Activated CD4-positive, alpha-beta T cell treated with anti-CD3 and anti-CD28 coated beads, Interleukin-2, amount 50 U/mL, for 16 hours (primary cell): ENCODE measurements at regions not wholly inside any gene's neighbourhood (a gene's known extent, or its start where the extent isn't known, plus 50 kb on each side); places are given as distances from the start of the nearest gene placed in this dataset.

Source experiments
- DNase-seq: peaks from one replicate; pipeline ENCODE4 v3.0.0-alpha.2; 2020

DNA sequence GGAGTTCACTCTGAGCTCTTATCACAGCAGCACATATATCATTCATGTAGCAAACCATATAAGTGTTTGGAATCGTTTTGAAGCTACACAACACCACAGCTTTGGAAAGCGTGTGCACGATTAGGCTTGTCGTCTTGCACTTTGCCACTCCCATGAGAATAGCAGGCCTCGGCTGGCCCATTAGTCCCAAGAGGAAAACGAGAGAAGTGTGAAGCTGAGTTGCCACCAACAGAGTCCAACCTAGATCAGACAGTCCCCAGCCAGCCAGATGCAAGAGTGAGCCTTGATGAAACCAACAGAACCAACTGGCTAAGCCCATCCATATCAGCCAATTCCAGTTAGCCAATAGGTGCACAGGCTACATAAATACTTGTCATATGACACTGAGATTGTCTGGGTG lies 238.4 kb downstream of the C1orf94 start:
- DNase-seq, result no peak

DNA sequence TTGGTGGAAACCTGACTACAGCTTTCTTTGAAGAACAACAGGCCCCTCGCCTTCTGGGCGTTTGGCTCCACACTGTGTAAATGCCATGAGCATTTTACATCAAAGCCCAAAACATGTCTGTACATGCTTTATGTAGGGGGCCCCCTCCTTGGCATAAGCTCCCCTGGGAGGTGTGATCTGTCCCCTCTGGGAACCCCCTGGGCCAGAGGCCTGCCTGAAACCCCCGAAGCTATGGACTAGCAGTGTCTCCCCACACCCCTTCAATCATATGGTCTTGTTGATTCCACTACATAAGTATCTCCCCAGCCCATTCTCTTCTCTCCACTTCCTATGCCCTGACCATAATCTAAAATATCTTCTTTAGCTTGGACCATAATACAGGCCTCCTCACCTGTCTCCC lies 241.5 kb downstream of the C1orf94 start:
- no peak for DNase-seq

DNA sequence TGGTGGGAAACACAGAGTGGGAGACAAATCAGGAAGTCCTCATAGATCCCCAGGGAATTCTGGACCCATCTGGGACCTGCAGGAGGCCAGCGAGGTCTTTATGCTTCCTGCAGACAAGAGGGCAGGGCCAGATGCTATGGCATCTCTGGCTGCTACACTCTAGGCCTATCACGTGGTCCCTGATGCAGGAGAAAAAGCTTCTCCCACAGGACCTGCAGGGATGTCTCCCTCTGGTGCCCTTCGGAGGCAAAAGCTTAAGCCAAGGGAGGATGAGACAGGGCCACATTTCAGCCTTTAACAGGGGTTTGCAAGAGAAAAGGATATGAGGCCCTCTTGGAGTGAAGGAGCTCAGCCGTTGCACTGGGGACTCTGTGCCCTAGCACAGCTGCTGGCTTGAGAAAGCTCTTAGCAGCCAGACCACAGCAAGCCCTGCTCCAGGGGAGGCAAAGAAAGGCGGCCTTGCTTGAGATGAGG lies 243.0 kb downstream of the C1orf94 start:
- no peak for DNase-seq

DNA sequence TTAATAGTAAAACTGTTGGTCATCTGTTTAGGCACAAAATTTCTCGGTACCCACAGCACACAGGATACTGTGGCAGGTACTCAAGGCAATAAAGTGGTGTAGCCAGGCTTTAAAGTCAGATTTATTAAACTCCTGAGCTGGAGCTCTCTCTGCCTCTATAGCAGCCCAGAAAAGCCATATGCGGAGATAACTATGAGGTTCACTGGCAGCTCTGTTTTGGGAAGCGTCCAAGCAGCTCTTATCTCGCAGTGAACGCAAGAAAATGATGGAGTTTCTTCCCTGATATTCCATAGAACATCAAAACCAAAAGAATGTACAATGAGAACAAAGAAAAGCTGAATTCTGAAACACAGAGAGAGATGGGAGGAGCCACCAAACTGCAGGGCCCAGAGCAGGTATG lies 248.3 kb downstream of the C1orf94 start:
- DNase-seq, result no peak

DNA sequence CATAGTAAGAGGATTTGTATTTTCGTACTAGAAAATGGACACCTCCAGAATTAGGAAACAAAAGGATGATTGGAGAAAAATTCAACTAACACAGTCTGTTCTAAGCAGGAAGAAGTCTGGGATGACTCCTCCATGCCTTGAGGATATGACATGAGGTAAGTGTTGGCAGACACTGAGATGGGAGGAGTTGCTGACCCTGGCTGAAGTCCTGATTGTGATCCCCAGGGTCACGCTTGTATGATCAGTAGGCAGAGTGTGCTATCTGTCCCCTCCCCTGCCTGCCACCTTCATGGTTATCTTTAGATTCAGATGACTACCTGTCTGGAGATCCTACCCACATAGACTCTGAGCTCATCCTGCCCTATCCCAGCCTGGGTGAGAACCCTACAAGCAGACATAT lies 249.1 kb downstream of the C1orf94 start:
- no peak for DNase-seq

DNA sequence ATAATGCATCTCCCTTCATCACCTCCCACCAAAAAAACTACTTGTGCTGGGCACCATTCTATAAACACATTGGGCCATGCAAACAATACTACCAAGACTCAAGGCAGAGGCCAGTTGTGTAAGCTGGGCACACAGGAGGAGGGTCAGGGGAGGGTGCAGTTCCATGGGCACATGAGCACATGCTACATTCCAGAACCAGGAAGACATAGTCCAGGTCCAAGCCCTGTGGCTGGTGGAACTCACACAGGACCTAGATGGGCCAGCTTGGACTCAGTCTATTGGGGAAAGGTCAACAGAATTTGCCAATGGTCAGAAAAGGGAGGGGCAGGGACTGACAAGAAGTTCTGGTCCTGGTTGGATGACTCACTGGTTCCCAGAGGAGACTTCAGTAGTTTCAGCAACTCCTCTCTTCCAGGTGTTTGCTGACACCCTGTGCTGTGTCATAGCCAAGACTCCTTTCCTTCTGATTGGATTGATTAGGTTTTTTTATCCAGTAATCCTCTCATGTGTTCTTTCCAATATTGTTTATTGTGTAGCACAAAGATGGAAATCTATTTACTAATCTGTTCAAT lies 249.7 kb downstream of the C1orf94 start:
- no peak for DNase-seq

DNA sequence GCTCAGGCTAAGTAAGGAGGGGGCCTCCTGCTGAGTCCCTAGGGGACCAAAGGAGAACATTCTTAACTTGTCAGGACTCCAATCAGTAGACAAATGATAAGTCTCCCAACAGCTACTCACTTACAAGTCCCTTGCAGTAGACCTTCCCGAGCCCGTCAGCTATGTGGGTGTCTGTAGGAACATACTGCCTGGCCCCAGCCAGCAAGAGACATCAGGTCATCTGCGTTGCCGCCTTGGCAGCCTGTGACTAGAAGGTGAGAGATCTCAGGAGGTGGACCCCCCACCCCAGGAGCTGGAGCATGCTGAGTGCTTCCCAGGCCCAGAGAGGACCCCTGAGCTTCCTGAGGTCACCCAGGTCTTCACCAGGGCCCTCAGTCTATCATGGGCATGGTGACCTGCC lies 250.5 kb downstream of the C1orf94 start:
- DNase-seq, result no peak

DNA sequence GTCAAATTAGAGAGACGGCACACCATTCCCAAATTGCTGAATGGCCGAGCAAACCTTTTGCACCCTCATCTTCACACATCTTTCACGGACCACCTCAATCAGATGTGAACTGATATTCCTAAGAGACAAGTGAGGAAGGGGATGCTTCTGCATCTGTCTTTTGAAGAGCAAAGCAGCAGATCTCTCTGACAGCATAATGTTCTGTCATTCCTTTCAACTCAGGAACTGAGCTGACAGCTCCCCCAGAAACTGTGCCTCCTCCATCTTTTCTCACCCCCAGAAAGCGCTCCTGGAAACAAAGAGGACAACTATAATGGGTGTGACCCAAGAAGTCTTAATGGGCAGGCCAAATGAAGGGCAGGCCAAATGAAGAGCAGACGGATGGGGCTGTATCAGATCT lies 256.4 kb downstream of the C1orf94 start:
- no peak for DNase-seq

DNA sequence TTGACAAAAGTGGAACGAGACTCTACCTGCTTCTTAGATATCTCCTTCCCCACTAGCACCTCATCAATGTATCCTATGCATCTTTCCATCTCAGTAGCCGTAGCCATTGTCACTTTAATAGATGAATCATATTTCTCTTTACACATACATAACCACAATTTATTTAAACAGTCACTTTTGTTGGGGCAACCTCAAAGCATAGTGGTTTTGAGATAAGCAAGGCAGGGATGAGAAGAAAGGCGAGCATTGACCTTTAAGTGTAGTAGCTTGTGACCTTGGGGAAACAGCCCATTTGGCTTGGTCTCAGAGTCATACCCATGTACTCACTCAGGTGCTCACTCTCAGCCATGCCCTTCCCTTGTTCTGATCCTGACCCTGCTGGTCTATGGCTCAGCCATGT lies 260.1 kb downstream of the C1orf94 start:
- DNase-seq, result no peak

DNA sequence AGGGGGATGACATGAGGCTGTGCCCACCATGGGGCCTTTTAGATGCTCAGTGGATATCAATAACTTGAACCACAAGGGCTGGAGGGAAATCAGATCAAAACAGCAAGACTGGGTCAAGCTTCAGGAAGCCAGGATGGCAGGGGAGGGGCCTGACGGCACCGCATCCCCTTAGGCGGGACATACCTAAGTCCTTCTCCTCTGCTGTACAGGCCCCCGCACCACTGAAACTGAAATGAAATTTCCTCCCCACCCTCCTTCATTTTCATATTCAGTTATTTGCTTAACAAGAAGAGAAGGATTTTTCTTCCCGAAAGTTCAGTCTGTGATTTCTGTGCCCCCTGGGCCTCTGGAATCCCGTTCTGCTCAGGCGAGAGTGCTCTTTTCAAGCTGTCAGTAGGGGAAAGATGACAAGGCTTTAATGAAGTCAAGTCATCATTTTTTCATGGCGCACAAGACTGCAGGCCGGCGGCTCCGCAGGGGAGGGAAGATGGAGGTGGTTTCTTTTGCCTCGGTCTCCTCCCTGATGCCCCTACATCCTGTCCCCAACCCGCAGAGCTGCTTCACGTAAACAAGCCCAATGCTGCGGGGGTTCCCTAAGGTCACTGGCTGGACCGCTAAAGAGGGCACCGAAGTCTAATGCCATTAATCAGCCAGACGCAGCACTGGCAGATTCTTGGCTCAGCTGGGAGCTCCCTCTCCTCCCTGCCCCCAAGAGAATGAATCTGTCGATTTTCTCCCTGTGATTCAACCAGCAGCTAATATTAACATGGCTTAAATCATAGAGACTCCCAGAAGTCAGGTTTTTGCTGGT lies 264.8 kb downstream of the C1orf94 start:
- no peak for DNase-seq

DNA sequence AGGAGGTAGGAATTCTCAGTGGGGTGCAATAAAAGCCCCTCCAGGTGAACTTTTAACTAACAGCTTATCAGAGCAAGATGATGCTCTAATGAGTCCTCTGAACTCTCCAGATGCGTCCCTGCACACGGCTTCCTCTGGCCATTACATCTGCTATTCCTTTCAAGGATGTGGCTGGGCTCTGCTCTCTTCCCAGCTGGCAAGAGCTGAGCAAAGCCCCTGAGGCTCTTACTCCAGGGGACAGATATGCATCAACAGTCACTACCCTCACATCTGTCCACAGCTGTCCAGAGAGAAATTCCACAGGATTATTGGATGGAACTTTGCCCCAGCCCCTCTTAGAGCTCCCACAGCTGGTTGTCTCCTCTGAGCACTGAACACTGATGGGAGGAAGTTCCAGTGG lies 267.8 kb downstream of the C1orf94 start:
- DNase-seq, result no peak

DNA sequence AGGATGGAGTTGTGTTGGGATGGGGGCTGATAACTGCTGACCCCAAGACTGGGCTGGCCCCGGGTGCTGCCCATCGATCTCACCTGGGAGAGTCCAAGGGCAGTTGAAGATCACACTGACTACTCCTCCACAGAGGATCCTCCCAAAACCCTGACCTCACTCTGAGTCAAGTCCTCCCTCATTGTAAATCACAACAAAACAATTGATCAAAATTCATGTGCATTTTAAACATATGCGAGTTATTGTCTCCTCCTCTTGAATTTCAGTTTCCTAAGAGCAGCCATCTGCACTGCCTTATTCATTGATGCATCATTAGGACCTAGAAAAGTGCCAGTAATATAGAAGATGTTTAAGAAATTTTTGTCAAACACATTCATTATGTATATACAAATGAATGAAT lies 273.6 kb downstream of the C1orf94 start:
- no peak for DNase-seq

DNA sequence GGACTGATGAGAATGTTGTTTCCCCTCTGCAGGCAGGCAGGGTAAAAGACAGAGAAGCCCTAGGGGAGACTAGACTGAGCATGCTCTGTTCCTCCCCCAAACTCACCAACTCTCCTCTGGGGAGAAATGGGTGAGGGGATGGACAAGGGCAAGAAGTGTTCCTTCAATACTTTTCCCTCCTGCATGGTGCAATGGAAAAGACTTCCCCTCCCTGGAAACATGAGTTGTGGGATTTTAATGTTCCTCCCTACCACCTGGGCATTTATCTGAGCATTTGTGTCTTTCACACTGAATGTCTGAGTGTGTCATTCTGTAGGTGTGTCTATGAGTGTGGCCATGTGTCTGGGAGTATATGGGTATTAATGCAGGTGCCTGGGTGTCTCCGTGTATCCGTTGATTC lies 275.7 kb downstream of the C1orf94 start:
- no peak for DNase-seq

DNA sequence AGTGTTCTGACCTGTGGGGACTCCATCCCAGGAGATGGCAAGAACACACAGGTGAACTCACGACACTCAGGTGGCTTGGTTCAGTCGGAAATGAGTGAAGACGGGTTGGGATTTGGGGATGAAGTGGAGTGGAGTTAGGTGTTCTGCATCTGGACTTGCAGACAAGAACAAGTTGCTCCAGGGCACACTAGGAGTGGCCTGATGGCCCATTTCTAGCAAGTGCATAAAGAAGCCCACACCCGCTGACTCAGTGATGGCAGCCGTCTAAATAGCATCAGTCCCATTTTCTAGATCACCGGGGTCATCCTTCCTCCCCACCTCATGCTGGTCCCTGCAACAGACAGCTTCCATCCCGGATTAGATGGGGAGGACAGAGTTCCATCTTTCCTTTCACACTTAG lies 278.4 kb downstream of the C1orf94 start:
- no peak for DNase-seq

DNA sequence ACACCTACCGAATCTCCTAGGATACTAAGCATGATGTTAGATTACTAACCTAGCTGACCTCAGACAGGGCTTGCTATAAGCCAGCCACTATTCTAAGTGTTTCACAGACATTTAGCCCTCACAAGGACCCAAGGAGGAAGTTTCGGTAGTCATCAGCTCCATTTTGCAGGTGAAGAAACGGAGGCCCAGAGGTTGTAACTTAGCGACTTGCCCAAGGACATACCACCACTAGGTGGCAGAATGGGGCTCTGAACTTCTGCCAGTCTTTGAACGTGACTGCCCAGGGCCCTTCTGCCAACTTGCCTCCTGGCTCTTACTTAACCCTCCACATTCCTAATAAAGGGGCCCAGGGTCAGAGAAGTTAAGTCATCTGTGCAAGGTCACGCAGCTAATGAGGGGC lies 283.5 kb downstream of the C1orf94 start:
- DNase-seq, result peak; percentile 59

DNA sequence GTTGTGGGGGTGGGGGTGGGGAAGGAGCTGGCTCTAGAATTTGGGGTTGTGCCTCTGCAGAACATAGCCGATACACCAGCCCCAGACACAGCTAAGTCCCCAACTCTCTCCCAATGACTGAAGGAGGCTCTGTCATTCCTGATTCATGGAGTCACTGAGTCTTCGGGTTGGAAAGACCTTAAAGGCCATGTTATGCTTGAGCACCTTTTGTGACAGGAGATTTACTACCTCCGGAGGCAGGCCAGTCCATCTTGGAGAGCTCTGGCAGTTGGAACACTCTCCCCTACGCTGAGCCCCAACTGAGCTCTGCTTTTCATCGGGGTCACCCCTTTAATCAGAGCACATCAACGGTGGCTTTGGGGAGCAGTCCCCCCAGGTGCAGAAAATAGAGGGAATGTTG lies 284.4 kb upstream of the GJB5 start:
- no peak for DNase-seq

DNA sequence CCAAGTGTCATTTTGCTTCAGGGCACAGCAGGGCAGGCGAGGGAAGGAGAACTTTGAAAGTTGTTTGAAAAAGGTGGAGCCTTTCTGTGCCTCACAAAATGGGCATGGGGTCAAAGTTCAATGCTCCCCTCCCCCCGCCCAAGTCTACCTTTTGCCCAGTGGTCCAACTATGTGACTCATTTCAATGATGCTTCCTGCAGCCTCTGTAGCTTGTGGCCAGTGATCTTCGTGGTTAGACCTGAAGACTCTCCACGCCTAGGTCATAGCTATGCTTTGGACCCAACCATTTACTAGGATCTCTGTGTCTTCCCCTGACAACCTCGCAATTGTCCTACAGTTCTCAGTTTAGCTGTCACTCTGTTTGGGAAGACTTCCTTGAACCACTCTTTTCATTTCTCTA lies 280.3 kb upstream of the GJB5 start:
- DNase-seq, result no peak

DNA sequence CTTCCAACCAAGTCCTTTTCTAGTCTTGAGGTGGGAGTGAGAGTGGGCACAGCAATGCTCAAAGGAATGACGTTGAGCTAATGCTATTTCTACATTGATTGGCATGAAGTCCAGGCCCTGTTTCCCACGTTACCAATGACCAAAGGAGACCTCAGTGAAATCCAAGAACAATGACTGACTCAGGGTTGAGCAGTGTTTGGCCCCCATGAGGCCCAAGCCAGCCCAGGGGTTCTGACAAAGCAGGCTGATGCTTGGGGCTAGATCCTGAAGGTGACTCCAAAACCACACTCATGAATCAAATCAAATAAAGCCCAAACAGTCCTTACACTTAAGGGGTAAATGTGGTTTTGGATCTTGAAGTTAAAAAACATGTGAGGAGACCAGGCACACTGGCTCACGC lies 278.5 kb upstream of the GJB5 start:
- DNase-seq, result no peak

DNA sequence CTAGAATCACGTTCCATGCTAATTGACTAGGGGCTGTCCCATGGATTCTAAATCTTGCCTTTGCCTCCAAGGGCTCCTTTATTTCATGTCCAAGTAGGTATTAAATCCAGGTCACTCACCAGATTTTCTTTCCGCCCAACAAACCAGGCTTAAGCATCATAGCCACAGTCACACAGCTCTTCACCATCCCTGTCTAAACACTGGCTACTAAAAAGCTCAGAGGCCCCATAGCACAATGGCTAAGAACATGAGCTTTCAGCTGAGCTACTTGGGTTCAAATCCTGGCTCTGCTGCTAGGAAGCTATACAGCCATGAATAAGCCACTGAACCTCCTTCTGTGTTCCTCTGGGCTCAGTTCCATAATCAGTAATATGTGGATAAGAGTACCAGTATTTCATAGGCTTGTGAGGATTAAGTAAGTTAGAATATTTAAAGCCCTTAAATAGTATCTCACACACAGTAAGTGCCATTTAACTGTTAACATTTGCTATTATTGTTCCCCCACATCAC lies 277.2 kb upstream of the GJB5 start:
- DNase-seq, result no peak

DNA sequence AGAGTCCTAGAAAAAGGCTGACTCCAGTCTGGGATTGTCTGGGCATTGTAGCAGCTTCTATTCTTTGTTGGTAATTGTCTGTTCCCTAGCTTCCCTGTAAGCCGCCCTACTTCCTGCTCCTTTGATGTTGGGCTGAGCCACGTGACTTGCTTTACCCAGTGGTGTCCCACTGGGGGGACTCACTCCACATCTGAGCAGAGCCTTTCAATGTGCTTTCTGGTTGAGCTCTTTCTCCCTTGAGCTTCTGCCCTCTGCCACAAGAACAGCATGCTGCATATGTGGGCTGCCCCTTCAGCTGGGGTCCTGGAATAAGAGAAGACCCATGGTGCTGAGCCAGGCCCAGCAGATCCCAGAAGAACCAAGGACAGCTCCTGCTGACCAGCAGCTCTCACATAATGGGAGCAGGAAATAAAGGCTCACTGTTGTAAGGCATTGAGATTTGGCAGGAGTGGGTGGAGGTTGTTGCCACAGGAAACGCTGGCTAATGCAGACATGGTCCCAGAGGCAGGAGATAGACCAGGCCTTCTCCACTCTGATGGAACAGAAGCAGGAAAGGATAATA lies 276.3 kb upstream of the GJB5 start:
- no peak for DNase-seq

DNA sequence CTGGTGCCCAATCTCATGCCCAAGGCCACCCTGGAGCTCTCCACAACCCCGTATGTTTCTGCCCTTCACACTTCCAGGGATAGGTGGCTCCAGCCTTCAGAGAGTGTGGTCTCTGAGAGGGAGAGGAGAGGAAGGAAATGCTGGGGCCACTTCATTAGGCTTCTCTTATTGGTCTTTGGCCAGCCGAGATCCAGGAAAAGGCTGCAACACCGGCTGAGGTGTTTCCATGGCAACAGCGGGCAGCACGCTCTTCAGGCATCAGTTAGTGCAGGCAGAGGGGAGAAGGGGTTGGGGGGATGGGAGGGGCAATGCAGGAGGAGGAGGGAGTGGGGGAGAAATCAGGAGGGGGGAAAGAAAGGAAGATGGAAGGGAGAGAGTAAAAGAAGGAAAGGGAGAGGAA lies 275.1 kb upstream of the GJB5 start:
- DNase-seq, result no peak

DNA sequence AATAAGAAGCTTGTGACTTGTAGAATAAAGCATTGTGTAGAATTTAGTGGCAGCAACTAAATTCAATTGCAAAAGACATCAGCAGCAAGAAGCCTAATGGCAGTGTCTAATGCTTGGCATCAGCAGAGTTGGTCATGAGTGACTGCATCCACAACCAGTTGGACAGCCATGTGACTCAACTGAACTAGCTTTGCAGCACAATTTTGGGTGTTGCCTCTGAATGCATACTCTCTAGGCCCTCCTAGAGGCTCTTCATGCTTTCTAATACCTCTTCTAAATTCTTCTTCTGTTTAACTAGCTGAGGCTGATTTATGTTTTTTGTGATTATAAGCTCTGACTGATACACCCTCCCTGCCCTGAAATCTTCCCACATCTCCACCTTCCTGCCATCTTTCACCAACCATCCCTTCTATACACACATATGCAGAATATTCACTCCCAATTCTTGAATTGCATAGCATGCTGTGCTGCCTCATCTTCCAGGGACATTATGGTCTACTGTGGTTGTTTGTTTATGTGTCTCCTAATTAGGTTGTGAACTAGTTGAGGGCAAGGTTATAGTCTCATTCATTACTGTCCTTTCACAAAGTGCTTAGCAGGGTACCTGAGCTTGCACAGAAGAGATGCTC lies 266.7 kb upstream of the GJB5 start:
- no peak for DNase-seq

DNA sequence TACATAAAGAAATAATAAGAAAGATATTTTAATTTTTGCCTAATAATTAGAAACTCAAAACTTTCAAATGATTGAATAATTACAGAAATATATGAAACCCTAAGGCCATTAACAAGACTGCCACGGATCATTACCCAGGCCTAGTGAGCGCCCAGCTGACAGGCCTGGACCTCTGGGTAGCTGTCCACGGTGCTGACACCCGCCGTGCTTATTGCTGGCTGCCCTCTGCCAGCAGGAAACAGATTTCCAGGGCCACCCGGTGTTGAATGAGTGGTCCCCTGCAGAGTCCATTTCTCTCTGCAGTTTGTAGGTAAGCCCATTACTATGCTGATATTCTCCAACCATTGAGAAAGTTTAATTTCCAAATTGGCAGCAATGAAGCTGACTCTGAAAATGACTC lies 254.4 kb upstream of the GJB5 start:
- no peak for DNase-seq

DNA sequence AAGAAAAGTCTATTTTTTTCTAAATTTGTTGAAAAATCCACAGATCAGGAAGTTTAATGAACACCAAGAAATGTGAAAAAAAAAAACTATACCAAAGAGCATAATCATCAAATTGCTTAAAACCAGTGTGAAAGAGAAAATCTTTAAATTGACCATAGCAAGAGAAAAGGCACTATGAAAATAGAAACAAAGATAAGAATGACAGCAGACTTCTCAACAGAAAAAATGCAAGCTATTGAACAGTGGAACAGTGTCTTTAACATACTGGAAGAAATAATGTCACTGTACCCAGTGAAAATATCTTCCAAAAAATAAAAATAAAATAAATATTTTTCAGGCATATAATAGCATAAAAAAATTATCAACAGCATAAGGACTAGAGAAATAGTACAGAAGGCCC lies 243.0 kb upstream of the GJB5 start:
- no peak for DNase-seq
